ENCODE measurements at regions not wholly inside any gene's neighbourhood (a gene's known extent, or its start where the extent isn't known, plus 50 kb on each side); places are given as distances from the start of the nearest gene placed in this dataset.

DNA sequence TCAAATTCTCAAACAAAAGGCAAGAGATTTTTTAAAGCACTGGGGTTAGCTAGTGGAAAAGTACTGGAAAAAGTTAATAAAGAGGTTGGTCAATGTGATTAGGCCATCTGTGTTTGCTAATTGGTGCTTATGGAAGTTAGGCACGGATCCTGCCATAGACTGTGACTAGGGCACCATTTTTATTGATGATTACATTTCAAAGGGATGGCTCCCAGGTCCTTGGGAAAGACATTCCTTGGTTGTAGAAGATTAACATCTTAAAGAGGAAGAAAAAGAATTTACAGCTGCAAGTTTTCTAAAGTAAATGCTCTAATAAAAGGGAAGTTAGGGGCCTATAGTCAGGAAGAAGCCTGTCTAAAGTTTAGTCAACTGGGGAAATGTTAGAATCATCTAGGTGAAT lies 1183.3 kb downstream of the DTWD2 start:
- Mint-ChIP-seq H3K27ac (no peak overlapping the region), H3K27me3 (no peaks in the 10 kb centered on the region), H3K4me3 (no peak overlapping the region), H3K9me3 (peaks cover 17% of the 10 kb centered on the region), H3K36me3 (ENCODE audit: low read depth) (no peaks in the 10 kb centered on the region), H3K4me1 (no peaks in the 10 kb centered on the region)
- ChIA-PET POLR2A (no interaction called here), CTCF (no interaction called here)
- no peak for DNase-seq

DNA sequence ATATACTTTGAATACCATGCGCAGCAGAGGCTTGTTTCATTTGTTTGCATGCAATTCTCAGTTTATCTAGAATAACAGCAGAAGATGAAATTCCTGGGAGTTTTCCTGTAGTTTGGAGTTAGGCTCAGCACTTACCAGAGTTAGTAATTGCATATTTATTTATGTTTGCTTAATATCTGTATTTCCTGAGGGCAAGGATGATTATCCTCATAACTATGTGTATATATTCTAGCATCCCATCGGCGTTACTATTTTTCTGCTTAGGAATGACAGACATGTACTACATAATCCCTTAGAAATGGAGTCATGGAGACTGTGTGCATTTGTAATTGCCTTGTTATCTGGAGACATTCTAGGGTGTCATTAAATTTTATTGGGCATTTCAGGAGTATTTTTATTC lies 1184.8 kb downstream of the DTWD2 start:
- ChIA-PET CTCF (no interaction called here), POLR2A (no interaction called here)
- H3K36me3 Mint-ChIP-seq (ENCODE audit: low read depth): no peaks in the 10 kb centered on the region
- DNase-seq: no peak
- H3K4me3 Mint-ChIP-seq: no peak overlapping the region
- no peaks in the 10 kb centered on the region for H3K27me3 Mint-ChIP-seq
- no peak overlapping the region for H3K27ac Mint-ChIP-seq
- H3K4me1 Mint-ChIP-seq: no peaks in the 10 kb centered on the region
- H3K9me3 Mint-ChIP-seq: peaks cover 13% of the 10 kb centered on the region

DNA sequence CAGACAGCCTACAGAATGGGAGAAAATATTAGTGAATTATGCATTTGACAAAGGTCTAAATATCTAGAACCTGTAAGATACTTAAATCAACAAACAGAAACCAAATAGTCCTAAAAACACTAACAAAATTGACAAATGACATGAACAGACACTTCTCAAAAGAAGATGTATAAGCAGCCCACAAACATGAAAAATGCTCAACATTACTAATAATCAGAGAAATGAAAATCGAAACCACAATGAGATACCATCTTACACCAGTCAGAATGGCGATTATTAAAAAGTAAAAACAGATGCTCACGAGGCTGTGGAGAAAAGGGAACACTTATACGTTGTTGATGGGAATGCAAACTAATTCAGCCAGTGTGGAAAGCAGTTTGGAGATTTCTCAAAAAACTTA lies 1186.8 kb downstream of the DTWD2 start:
- H3K27me3 Mint-ChIP-seq: no peaks in the 10 kb centered on the region
- H3K27ac Mint-ChIP-seq: no peak overlapping the region
- H3K4me3 Mint-ChIP-seq: no peak overlapping the region
- H3K4me1 Mint-ChIP-seq: no peaks in the 10 kb centered on the region
- DNase-seq: no peak
- ChIA-PET POLR2A (no interaction called here), CTCF (no interaction called here)
- H3K9me3 Mint-ChIP-seq: peaks cover 7% of the 10 kb centered on the region
- no peaks in the 10 kb centered on the region for H3K36me3 Mint-ChIP-seq (ENCODE audit: low read depth)

DNA sequence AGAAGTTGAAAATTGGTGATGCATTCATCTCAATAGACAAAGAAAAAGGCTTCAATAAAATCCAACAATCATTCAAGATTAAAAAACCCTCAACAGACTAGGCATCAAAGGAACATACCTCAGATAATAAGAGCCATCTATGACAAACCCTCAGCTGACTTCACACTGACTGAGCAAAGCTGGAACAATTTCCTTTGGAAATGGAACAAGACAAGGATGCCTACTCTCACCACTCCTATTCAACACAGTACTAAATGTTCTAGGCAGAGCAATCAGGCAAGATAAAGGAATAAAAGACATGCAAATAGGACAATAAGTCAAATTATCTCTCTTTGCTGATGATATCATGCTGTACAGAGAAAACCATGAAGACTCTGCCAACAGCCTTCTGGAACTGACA lies 1188.1 kb downstream of the DTWD2 start:
- no peak overlapping the region for H3K27ac Mint-ChIP-seq
- no peak for DNase-seq
- no peaks in the 10 kb centered on the region for H3K27me3 Mint-ChIP-seq
- no peak overlapping the region for H3K4me3 Mint-ChIP-seq
- no peaks in the 10 kb centered on the region for H3K4me1 Mint-ChIP-seq
- no peaks in the 10 kb centered on the region for H3K36me3 Mint-ChIP-seq (ENCODE audit: low read depth)
- CTCF ChIA-PET: no interaction called here
- peaks cover 7% of the 10 kb centered on the region for H3K9me3 Mint-ChIP-seq
- POLR2A ChIA-PET: no interaction called here

DNA sequence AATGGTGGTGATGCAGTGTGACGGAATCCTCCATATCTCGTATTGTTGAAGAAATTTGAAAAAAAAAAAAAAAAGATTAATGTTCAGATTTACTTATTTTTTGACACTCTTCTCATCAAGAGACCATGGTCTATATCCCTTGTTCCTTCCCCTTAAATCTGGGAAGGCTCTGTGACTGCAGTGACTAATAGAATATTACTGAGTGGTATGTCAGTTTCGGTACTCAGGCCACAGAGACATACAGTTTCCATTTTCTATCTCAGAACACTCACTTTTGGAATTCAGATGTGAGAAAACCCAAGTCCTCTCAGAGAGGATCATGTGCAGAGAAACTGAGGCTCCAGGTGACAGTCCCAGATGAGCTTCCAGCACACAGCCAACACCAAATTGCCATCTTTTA lies 1193.5 kb downstream of the DTWD2 start:
- H3K4me1 Mint-ChIP-seq: no peaks in the 10 kb centered on the region
- H3K27ac Mint-ChIP-seq: no peak overlapping the region
- CTCF ChIA-PET: no interaction called here
- H3K27me3 Mint-ChIP-seq: no peaks in the 10 kb centered on the region
- H3K9me3 Mint-ChIP-seq: peaks cover 2% of the 10 kb centered on the region
- POLR2A ChIA-PET: no interaction called here
- no peak for DNase-seq
- no peak overlapping the region for H3K4me3 Mint-ChIP-seq
- no peaks in the 10 kb centered on the region for H3K36me3 Mint-ChIP-seq (ENCODE audit: low read depth)

DNA sequence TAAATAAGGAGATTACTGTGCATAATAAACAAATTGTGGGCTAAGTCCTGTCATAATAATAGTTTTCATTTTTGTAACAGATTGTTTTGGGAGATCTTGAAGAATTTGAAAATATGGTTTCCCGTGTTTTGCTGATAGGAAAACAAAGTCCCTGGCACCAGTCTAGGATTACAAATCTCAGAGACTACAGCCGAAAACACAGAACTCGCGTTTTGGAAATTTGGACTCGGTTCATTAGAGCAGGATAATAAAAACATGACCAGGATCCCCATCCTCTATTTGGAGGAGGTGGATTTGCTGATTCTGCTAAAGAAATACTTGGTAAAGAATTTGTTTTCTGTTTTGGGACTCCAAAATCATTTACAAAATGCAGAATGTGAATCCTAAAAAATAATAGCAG lies 1194.4 kb downstream of the DTWD2 start:
- Mint-ChIP-seq H3K27me3 (no peaks in the 10 kb centered on the region), H3K27ac (no peak overlapping the region), H3K9me3 (peaks cover 2% of the 10 kb centered on the region), H3K4me1 (no peaks in the 10 kb centered on the region), H3K36me3 (ENCODE audit: low read depth) (no peaks in the 10 kb centered on the region), H3K4me3 (no peak overlapping the region)
- CTCF ChIA-PET: no interaction called here
- POLR2A ChIA-PET: no interaction called here
- no peak for DNase-seq

DNA sequence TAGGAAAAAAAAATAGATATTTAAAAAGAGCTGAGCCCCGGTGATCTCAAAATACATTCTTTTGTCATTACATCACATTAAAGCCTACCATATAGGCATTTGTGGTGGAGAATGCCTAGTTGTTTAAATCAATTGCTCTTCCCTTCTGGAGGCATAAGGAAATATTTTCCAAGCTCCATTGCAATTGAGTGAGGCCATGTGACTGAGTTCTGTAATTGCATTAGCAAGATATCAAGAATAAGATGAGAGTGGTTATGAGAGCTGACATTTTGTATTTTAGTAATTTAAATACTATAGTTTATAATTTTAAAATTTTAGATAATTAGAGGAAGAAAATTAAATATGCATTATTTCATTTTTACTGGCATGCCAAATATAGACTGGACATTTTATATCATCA lies 1195.9 kb downstream of the DTWD2 start:
- no peaks in the 10 kb centered on the region for H3K27me3 Mint-ChIP-seq
- no peaks in the 10 kb centered on the region for H3K4me1 Mint-ChIP-seq
- H3K27ac Mint-ChIP-seq: no peak overlapping the region
- ChIA-PET POLR2A (no interaction called here), CTCF (no interaction called here)
- H3K4me3 Mint-ChIP-seq: no peak overlapping the region
- no peaks in the 10 kb centered on the region for H3K36me3 Mint-ChIP-seq (ENCODE audit: low read depth)
- no peak for DNase-seq
- H3K9me3 Mint-ChIP-seq: peaks cover 8% of the 10 kb centered on the region

DNA sequence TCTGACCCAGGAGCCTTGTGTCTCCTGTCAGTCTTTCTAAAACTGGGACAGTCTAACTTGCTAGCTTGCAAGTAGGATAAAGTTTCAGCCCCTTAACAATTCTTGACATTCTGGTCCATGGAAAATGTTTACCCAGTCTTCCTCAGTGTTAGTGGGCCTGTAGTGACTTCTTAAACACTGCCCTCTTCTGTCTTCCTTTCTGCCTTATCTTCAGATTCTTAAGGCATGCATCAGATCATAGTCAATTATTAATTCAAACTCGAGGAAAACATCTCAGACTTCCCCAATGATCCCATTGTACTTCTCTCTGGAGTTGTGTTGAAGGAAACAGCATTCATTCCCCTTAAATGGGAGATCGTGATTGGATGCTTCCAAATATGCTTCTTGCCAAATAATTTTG lies 1199.8 kb downstream of the DTWD2 start:
- CTCF ChIA-PET: no interaction called here
- H3K4me1 Mint-ChIP-seq: no peaks in the 10 kb centered on the region
- POLR2A ChIA-PET: no interaction called here
- H3K36me3 Mint-ChIP-seq (ENCODE audit: low read depth): no peaks in the 10 kb centered on the region
- no peak for DNase-seq
- peaks cover 11% of the 10 kb centered on the region for H3K9me3 Mint-ChIP-seq
- H3K27me3 Mint-ChIP-seq: no peaks in the 10 kb centered on the region
- H3K4me3 Mint-ChIP-seq: no peak overlapping the region
- no peak overlapping the region for H3K27ac Mint-ChIP-seq

DNA sequence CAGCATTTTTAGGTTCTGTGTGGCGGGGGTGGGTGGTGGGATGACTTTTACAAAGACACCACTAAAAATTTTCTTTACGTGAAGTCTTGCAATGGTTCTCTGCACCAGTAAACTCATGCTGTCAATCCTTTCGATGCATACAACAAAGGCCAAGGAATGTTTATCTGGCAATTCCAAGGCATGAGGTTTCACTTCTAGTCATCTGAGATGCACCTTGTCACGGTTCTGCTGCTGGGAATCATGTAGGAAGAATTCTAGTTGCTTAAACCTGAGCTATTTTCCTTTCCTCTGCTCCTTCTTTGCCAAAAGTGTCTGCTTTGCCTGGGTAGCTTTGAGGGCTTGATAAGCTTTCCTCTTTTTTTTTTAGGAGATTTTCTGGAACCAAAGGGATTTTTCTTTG lies 1204.5 kb upstream of the SEMA6A start:
- no peaks in the 10 kb centered on the region for H3K27me3 Mint-ChIP-seq
- no peak overlapping the region for H3K4me3 Mint-ChIP-seq
- POLR2A ChIA-PET: no interaction called here
- peaks cover 10% of the 10 kb centered on the region for H3K9me3 Mint-ChIP-seq
- no peak overlapping the region for H3K27ac Mint-ChIP-seq
- H3K36me3 Mint-ChIP-seq (ENCODE audit: low read depth): no peaks in the 10 kb centered on the region
- CTCF ChIA-PET: no interaction called here
- DNase-seq: no peak
- no peaks in the 10 kb centered on the region for H3K4me1 Mint-ChIP-seq

DNA sequence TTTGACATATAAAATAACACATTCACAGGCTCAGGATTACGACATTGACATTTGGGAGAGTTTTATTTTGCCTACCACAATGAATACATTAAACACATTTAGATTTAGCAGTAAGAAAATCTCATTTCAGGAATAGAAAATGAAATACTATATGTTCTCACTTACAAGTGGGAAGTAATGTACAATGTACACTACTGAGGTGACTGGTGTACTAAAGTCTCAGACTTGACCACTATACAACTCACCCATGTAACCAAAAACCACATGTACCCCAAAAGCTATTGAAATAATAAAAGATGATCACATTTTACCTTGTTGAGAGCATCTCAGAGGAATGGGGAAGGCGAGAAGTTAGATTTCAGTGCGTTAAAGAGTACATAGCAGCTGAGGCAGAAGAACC lies 1202.4 kb upstream of the SEMA6A start:
- Mint-ChIP-seq H3K36me3 (ENCODE audit: low read depth) (no peaks in the 10 kb centered on the region), H3K4me3 (no peak overlapping the region), H3K4me1 (no peaks in the 10 kb centered on the region), H3K9me3 (peaks cover 13% of the 10 kb centered on the region), H3K27me3 (no peaks in the 10 kb centered on the region), H3K27ac (no peak overlapping the region)
- ChIA-PET POLR2A (no interaction called here), CTCF (no interaction called here)
- DNase-seq: no peak

DNA sequence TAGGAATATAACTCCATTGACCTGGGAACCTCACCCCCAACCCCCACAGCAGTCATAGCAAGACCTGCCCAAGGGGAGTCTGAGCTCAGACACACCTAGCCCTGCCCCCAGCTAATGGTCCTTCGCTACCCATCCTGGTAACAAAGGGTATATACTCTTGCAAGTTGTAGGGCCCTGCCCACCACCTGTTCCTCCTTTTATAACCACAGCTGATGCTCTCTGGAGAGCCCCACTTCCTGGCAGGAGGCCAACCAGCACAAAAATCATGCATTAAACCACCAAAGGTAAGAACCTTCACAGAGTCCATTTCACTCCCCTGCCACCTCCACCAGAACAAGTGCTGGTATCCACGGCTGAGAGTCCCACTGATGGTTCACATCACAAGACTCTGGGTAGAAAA lies 1195.3 kb upstream of the SEMA6A start:
- DNase-seq: no peak
- Mint-ChIP-seq H3K36me3 (ENCODE audit: low read depth) (no peaks in the 10 kb centered on the region), H3K27me3 (no peaks in the 10 kb centered on the region), H3K27ac (no peak overlapping the region), H3K9me3 (peaks cover 11% of the 10 kb centered on the region), H3K4me3 (no peak overlapping the region), H3K4me1 (no peaks in the 10 kb centered on the region)
- POLR2A ChIA-PET: no interaction called here
- CTCF ChIA-PET: no interaction called here

DNA sequence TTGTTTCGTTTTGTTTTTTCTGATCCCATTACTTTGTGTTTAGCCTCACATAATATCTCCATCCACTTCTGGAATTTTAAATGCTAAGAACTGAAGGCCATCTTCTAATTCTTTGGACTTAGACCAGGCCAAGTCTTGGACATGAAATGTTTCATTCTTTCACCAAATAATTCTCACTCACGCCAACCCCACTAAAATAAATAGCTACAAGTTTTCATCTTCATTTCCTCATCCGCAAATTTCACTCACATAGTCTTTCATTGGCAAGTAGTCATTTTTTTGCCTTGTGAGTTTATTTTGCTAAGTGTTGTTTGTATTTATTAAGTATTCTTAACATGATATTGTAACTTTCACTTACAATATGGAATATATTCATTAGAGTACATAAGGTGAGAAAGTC lies 1188.6 kb upstream of the SEMA6A start:
- Mint-ChIP-seq H3K4me3 (no peak overlapping the region), H3K27ac (no peak overlapping the region), H3K27me3 (no peaks in the 10 kb centered on the region), H3K36me3 (ENCODE audit: low read depth) (no peaks in the 10 kb centered on the region), H3K9me3 (no peaks in the 10 kb centered on the region), H3K4me1 (no peaks in the 10 kb centered on the region)
- DNase-seq: no peak
- CTCF ChIA-PET: no interaction called here
- POLR2A ChIA-PET: no interaction called here

DNA sequence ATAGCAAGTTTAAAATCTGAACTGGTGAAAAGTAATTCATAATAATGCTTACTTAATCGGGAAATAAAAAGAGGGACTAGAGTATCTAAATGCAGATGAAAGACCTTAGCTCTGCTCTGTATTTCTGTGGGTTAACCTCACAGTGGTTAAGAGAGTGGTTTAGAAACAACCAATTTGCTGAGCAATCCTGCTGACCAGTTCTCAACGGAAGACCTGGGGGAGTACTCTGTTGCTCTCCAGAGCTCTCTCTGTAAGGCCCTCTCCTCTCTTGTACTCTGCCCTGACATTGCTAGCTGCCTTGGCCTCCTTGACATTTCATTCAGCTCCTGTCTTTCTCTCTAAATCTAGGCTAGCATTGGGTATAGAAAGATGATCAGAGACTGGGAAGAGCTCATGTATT lies 1186.6 kb upstream of the SEMA6A start:
- POLR2A ChIA-PET: no interaction called here
- no peak overlapping the region for H3K4me3 Mint-ChIP-seq
- no peak for DNase-seq
- no peaks in the 10 kb centered on the region for H3K27me3 Mint-ChIP-seq
- no peaks in the 10 kb centered on the region for H3K36me3 Mint-ChIP-seq (ENCODE audit: low read depth)
- no peak overlapping the region for H3K27ac Mint-ChIP-seq
- CTCF ChIA-PET: no interaction called here
- H3K4me1 Mint-ChIP-seq: no peaks in the 10 kb centered on the region
- H3K9me3 Mint-ChIP-seq: no peaks in the 10 kb centered on the region

DNA sequence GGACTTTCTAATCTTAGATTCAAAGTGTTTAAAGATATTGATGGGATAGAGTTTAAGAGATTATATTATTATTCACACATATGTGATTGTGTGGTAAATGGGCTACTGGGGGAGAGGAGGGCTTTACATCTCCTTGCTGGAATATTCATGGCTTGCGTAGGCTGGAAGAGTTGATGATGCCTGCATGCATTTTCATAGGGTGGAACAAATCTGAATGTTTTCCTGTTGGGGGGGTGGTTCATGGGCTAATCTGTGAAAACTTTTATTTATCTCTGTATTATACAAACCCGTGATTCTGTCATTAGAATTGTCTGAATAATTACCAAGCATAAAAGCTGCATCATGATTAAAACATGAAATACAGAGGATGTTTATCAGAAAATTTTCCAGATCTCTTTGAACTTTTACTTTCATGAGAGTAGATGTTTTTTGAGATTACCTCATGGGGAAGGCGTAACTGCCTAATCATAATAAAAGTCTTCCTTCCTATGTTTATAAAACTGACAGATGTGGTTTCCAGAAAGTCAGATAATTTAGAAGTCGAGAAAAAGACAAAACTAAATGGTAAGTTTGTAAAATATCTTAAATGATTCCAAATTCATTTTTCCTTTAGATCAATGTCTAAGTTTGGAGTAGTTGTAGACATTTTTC lies 1185.4 kb upstream of the SEMA6A start:
- DNase-seq: no peak
- no peaks in the 10 kb centered on the region for H3K9me3 Mint-ChIP-seq
- H3K4me3 Mint-ChIP-seq: no peak overlapping the region
- CTCF ChIA-PET: no interaction called here
- H3K36me3 Mint-ChIP-seq (ENCODE audit: low read depth): no peaks in the 10 kb centered on the region
- H3K27ac Mint-ChIP-seq: no peak overlapping the region
- POLR2A ChIA-PET: no interaction called here
- H3K4me1 Mint-ChIP-seq: no peaks in the 10 kb centered on the region
- no peaks in the 10 kb centered on the region for H3K27me3 Mint-ChIP-seq

DNA sequence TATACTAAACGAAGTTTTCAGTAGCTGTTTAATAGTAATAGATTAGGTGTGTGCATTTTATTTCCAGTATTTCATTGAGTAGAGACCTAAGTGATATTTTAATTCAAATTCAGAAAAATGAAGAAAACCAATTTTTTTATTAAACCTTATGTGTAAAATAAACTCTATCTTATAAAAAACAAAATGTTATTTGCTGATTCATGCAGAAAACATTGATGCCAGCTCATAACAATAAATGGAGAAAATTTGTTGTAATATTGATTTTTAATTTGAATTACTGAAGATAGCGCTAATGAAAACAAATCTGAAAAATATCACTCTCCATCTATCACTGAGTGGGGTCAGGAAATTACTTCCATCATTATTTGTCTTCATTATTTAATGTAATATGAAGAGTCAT lies 1177.8 kb upstream of the SEMA6A start:
- CTCF ChIA-PET: no interaction called here
- H3K27me3 Mint-ChIP-seq: no peaks in the 10 kb centered on the region
- POLR2A ChIA-PET: no interaction called here

More for the DNA sequence above, 1177.8 kb upstream of the SEMA6A start:
- no peak for DNase-seq
- Mint-ChIP-seq H3K4me1 (no peaks in the 10 kb centered on the region), H3K27ac (no peak overlapping the region), H3K4me3 (no peak overlapping the region), H3K9me3 (peaks cover 8% of the 10 kb centered on the region), H3K36me3 (ENCODE audit: low read depth) (no peaks in the 10 kb centered on the region)
